EH (cell line): ENCODE measurements at regions not wholly inside any gene's neighbourhood (a gene's known extent, or its start where the extent isn't known, plus 50 kb on each side); places are given as distances from the start of the nearest gene placed in this dataset.
"Not testable (repeated sequence)": the region's sequence is repeated elsewhere in the genome, so short reads cannot be mapped to it uniquely, and the experiment has no call there.

Experiments used
- DNase-seq: peaks from one replicate; pipeline ENCODE4 v3.0.0-alpha.2; 2015; ENCODE audit warnings: low read depth

- no peak for DNase-seq
These were observed 234.4 kb downstream of the RPIA start for GRCh38 chr2:88925770-88926462.

GRCh38 chr2:88927128-88927527 lies 235.7 kb downstream of the RPIA start:
- no peak for DNase-seq

GRCh38 chr2:88930659-88931058 lies 239.2 kb downstream of the RPIA start:
- DNase-seq = no peak

GRCh38 chr2:88932686-88933085 lies 241.2 kb downstream of the RPIA start:
- DNase-seq = no peak

- no peak for DNase-seq
These were observed 241.6 kb downstream of the RPIA start for GRCh38 chr2:88933091-88933490.

- DNase-seq = peak; percentile 9
These were observed 242.5 kb downstream of the RPIA start for GRCh38 chr2:88933980-88934379.

GRCh38 chr2:88941178-88941577 lies 249.7 kb downstream of the RPIA start:
- DNase-seq = peak; percentile 30

- no peak for DNase-seq
These were observed 251.3 kb downstream of the RPIA start for GRCh38 chr2:88942798-88943197.

GRCh38 chr2:88949336-88949735 lies 257.9 kb downstream of the RPIA start:
- no peak for DNase-seq

- no peak for DNase-seq
These were observed 258.5 kb downstream of the RPIA start for GRCh38 chr2:88950010-88950409.

- DNase-seq = no peak
These were observed 264.1 kb downstream of the RPIA start for GRCh38 chr2:88955607-88956006.

- peak; percentile 6 for DNase-seq
These were observed 268.2 kb downstream of the RPIA start for GRCh38 chr2:88959480-88960204.

- DNase-seq = peak; percentile 6
These were observed 269.9 kb downstream of the RPIA start for GRCh38 chr2:88961323-88961722.

- DNase-seq = peak; percentile 6
These were observed 276.4 kb downstream of the RPIA start for GRCh38 chr2:88967844-88968243.

GRCh38 chr2:88978011-88978410 lies 286.5 kb downstream of the RPIA start:
- not testable (repeated sequence) for DNase-seq

- DNase-seq = not testable (repeated sequence)
These were observed 287.0 kb downstream of the RPIA start for GRCh38 chr2:88978446-88978845.

GRCh38 chr2:88984079-88984478 lies 292.6 kb downstream of the RPIA start:
- not testable (repeated sequence) for DNase-seq

- DNase-seq = not testable (repeated sequence)
These were observed 295.4 kb downstream of the RPIA start for GRCh38 chr2:88986721-88987330.

- DNase-seq = not testable (repeated sequence)
These were observed 297.1 kb downstream of the RPIA start for GRCh38 chr2:88988617-88989016.

GRCh38 chr2:88992819-88993218 lies 301.3 kb downstream of the RPIA start:
- DNase-seq = not testable (repeated sequence)

GRCh38 chr2:88994856-88995255 lies 303.4 kb downstream of the RPIA start:
- DNase-seq = not testable (repeated sequence)

- DNase-seq = not testable (repeated sequence)
These were observed 305.1 kb downstream of the RPIA start for GRCh38 chr2:88996588-88996987.

GRCh38 chr2:88999365-88999764 lies 307.9 kb downstream of the RPIA start:
- DNase-seq = no peak
